ENCODE measurements at regions not wholly inside any gene's neighbourhood (a gene's known extent, or its start where the extent isn't known, plus 50 kb on each side); places are given as distances from the start of the nearest gene placed in this dataset.

GRCh38 chrX:22712942-22713341 is 286.8 kb upstream of the DDX53 start:
- no peak for TF ChIP-seq CTCF (IDR thresholded peaks at IDR 0.05)
- no peak for TF ChIP-seq POLR2A (IDR thresholded peaks at IDR 0.05)

All from adrenal gland (tissue), 5 donors.